Tibial nerve (tissue), 4 donors: ENCODE measurements at regions not wholly inside any gene's neighbourhood (a gene's known extent, or its start where the extent isn't known, plus 50 kb on each side); places are given as distances from the start of the nearest gene placed in this dataset.
"Not testable (repeated sequence)": the region's sequence is repeated elsewhere in the genome, so short reads cannot be mapped to it uniquely, and the experiment has no call there.

Source experiments
- DNase-seq, 2 donors: peaks; one replicate each; pipeline ENCODE4 v3.0.0-alpha.2; 2019; ENCODE audit warnings: low spot score in 2 of 2
- H3K27ac ChIP-seq, 4 donors: fragments of 200-600 bp; sonication (generic) in 3 of 4; one replicate each; pipeline ENCODE4 v1.5.1; 2017 to 2019; ENCODE audit warnings: mild to moderate bottlenecking in 1 of 4
- H3K27me3 ChIP-seq, 2 donors: fragments of 200-600 bp; sonication (generic) in 1 of 2; one replicate each; pipeline versions ENCODE4 v1.5.1 to v1.6.0; 2017 to 2019
- H3K36me3 ChIP-seq, 3 donors: fragments of 200-600 bp; sonication (generic); one replicate each; pipeline ENCODE4 v1.5.1; 2018 to 2019
- H3K4me1 ChIP-seq, 4 donors: fragments of 200-600 bp; sonication (generic) in 3 of 4; one replicate each; pipeline ENCODE4 v1.5.1; 2017 to 2019
- H3K4me3 ChIP-seq, 4 donors: fragments of 200-600 bp; sonication (generic) in 3 of 4; one replicate each; pipeline ENCODE4 v1.5.1; 2017 to 2019; ENCODE audit warnings: mild to moderate bottlenecking in 1 of 4, moderate library complexity in 1 of 4
- H3K9me3 ChIP-seq, 4 donors: fragments of 200-600 bp; sonication (generic) in 3 of 4; one replicate each; pipeline ENCODE4 v1.5.1; 2017 to 2019
- CTCF ChIP-seq, 5 experiments: fragments of 200-600 bp in 3 of 5; fragments of 450-650 bp in 2 of 5; sonication (generic) in 3 of 5; IDR thresholded peaks; one replicate each; pipeline ENCODE4 v1.5.1; 2016 to 2019; ENCODE audit warnings: antibody characterized with exemption in 5 of 5, mild to moderate bottlenecking in 3 of 5, moderate library complexity in 2 of 5
- EP300 ChIP-seq, 2 donors: sonication (generic); formaldehyde crosslinking; IDR thresholded peaks; one replicate each; pipeline ENCODE4 v1.6.1; 2017; ENCODE audit warnings: antibody characterized with exemption in 2 of 2, mild to moderate bottlenecking in 1 of 2
- POLR2A ChIP-seq, 2 donors: fragments of 450-650 bp; IDR thresholded peaks; one replicate each; pipeline ENCODE4 v1.6.1; 2017; ENCODE audit warnings: antibody characterized with exemption in 2 of 2, mild to moderate bottlenecking in 2 of 2, moderate library complexity in 2 of 2
- WGBS, 2 donors: methylation state at CpG; one replicate each; pipeline ENCODE4 v1.1.5; 2018; 5-methylcytosine and 5-hydroxymethylcytosine counted together

GRCh38 chr17:26936645-26937044, 357.3 kb upstream of the WSB1 start:
- H3K27ac ChIP-seq, H3K36me3 ChIP-seq, H3K4me3 ChIP-seq, H3K27me3 ChIP-seq, DNase-seq, H3K4me1 ChIP-seq: not testable (repeated sequence)
- H3K9me3 ChIP-seq: peaks cover 0 to 47% (median 2%) of the 10 kb centered on the region in 4 donors
- 76 to 87% methylated on average over 4 of the region's 4 CpGs for WGBS, 2 donors

GRCh38 chr17:26937750-26938322, 356.1 kb upstream of the WSB1 start:
- H3K4me3 ChIP-seq, H3K36me3 ChIP-seq, H3K27me3 ChIP-seq, DNase-seq, H3K4me1 ChIP-seq, H3K27ac ChIP-seq: not testable (repeated sequence)
- peaks cover 0 to 47% (median 2%) of the 10 kb centered on the region in 4 donors for H3K9me3 ChIP-seq
- 8 to 47% methylated on average over 1 of the region's 1 CpG for WGBS, 2 donors

GRCh38 chr17:26939755-26940154, 354.2 kb upstream of the WSB1 start:
- H3K9me3 ChIP-seq: peaks cover 0 to 47% (median 2%) of the 10 kb centered on the region in 4 donors
- H3K27ac ChIP-seq, H3K4me3 ChIP-seq, H3K36me3 ChIP-seq, H3K27me3 ChIP-seq, DNase-seq, H3K4me1 ChIP-seq: not testable (repeated sequence)
- 79 to 82% methylated on average over 8 of the region's 8 CpGs for WGBS, 2 donors

GRCh38 chr17:26940587-26940986, 353.3 kb upstream of the WSB1 start:
- 33 to 43% methylated on average over 2 of the region's 2 CpGs for WGBS, 2 donors
- not testable (repeated sequence) for H3K27me3 ChIP-seq, DNase-seq, H3K4me3 ChIP-seq, H3K36me3 ChIP-seq, H3K4me1 ChIP-seq, H3K27ac ChIP-seq
- H3K9me3 ChIP-seq: peaks cover 0 to 47% (median 2%) of the 10 kb centered on the region in 4 donors

- Histone ChIP-seq H3K9me3 (peaks cover 0 to 9% (median 0%) of the 10 kb centered on the region in 4 donors), H3K27me3 (peaks cover 0 to 14% of the 10 kb centered on the region in 2 donors), H3K4me3 (no peak overlapping the region), H3K4me1 (no peaks in the 10 kb centered on the region), H3K27ac (no peak overlapping the region), H3K36me3 (no peaks in the 10 kb centered on the region)
- no peak for TF ChIP-seq CTCF (IDR thresholded peaks at IDR 0.05)
- DNase-seq: no peak
- 39 to 47% methylated on average over 90 to 91 of the region's 91 CpGs for whole genome bisulfite sequencing, 2 donors
Measured at GRCh38 chr17:26962255-26963162, 331.4 kb upstream of the WSB1 start.

- TF ChIP-seq POLR2A (IDR thresholded peaks at IDR 0.05) (no peak), CTCF (IDR thresholded peaks at IDR 0.05) (no peak), EP300 (IDR thresholded peaks at IDR 0.05) (no peak)
- 39 to 56% methylated on average over 26 of the region's 26 CpGs for WGBS, 2 donors
Measured at GRCh38 chr17:26963163-26963503, 330.8 kb upstream of the WSB1 start.

GRCh38 chr17:26965898-26966624, 327.9 kb upstream of the WSB1 start:
- 70% methylated on average over 1 of the region's 1 CpG for WGBS, 2 donors
- DNase-seq, H3K9me3 ChIP-seq, H3K4me3 ChIP-seq, H3K36me3 ChIP-seq, H3K4me1 ChIP-seq, H3K27ac ChIP-seq: not testable (repeated sequence)
- H3K27me3 ChIP-seq: peaks cover 0 to 14% of the 10 kb centered on the region in 2 donors

More at GRCh38 chr17:26963163-26963503, 330.8 kb upstream of the WSB1 start:
- peaks cover 0 to 9% (median 0%) of the 10 kb centered on the region in 4 donors for H3K9me3 ChIP-seq
- DNase-seq: no peak
- no peaks in the 10 kb centered on the region for H3K36me3 ChIP-seq
- no peak overlapping the region for H3K27ac ChIP-seq
- H3K27me3 ChIP-seq: peaks cover 0 to 14% of the 10 kb centered on the region in 2 donors
- no peaks in the 10 kb centered on the region for H3K4me1 ChIP-seq
- no peak overlapping the region for H3K4me3 ChIP-seq

- H3K9me3 ChIP-seq, DNase-seq, H3K4me3 ChIP-seq, H3K4me1 ChIP-seq, H3K36me3 ChIP-seq, H3K27ac ChIP-seq: not testable (repeated sequence)
- peaks cover 0 to 14% of the 10 kb centered on the region in 2 donors for H3K27me3 ChIP-seq
- 41 to 54% methylated on average over 2 of the region's 2 CpGs for WGBS, 2 donors
Measured at GRCh38 chr17:26966625-26967179, 327.2 kb upstream of the WSB1 start.

- 94 to 95% methylated on average over 21 to 30 of the region's 30 CpGs for WGBS, 2 donors
- H3K4me3 ChIP-seq, H3K27ac ChIP-seq, H3K27me3 ChIP-seq, H3K4me1 ChIP-seq, H3K36me3 ChIP-seq, H3K9me3 ChIP-seq, DNase-seq: not testable (repeated sequence)
Measured at GRCh38 chr17:26981845-26982425, 312.0 kb upstream of the WSB1 start.

GRCh38 chr17:26982563-26982962, 311.4 kb upstream of the WSB1 start:
- 88 to 91% methylated on average over 3 of the region's 3 CpGs for WGBS, 2 donors

More at GRCh38 chr17:26982563-26982962, 311.4 kb upstream of the WSB1 start:
- not testable (repeated sequence) for DNase-seq, H3K27me3 ChIP-seq, H3K4me1 ChIP-seq, H3K27ac ChIP-seq, H3K9me3 ChIP-seq, H3K36me3 ChIP-seq, H3K4me3 ChIP-seq
